ENCODE measurements at regions not wholly inside any gene's neighbourhood (a gene's known extent, or its start where the extent isn't known, plus 50 kb on each side); places are given as distances from the start of the nearest gene placed in this dataset.
"Not testable (repeated sequence)": the region's sequence is repeated elsewhere in the genome, so short reads cannot be mapped to it uniquely, and the experiment has no call there.

GRCh38 chr2:216752855-216753505 lies 57.6 kb upstream of the IGFBP5 start:
- DNase-seq, result no peak
- in situ Hi-C loops (cut with HindIII; ENCODE audit: low pct_ligation_motif_present, low pct_unique_long_range_greater_than_20kb, low sequenced_read_pairs), result no loop called here

- DNase-seq; in situ Hi-C loops (cut with HindIII; ENCODE audit: low pct_ligation_motif_present, low pct_unique_long_range_greater_than_20kb, low sequenced_read_pairs): not testable (repeated sequence)
Observed at GRCh38 chr2:216750750-216751149, 55.4 kb upstream of the IGFBP5 start.

GRCh38 chr2:216746268-216746667 lies 50.9 kb upstream of the IGFBP5 start:
- DNase-seq; in situ Hi-C loops (cut with HindIII; ENCODE audit: low pct_ligation_motif_present, low pct_unique_long_range_greater_than_20kb, low sequenced_read_pairs): not testable (repeated sequence)

- no peak for DNase-seq
- in situ Hi-C loops (cut with HindIII; ENCODE audit: low pct_ligation_motif_present, low pct_unique_long_range_greater_than_20kb, low sequenced_read_pairs), result no loop called here
Observed at GRCh38 chr2:216745453-216745852, 50.1 kb upstream of the IGFBP5 start.

Data from ACHN (cell line).